GM20000 (cell line): ENCODE measurements at regions not wholly inside any gene's neighbourhood (a gene's known extent, or its start where the extent isn't known, plus 50 kb on each side); places are given as distances from the start of the nearest gene placed in this dataset.

ENCODE experiments used
- DNase-seq: peaks from one replicate; pipeline ENCODE4 v3.0.0; 2012; ENCODE audit warnings: low spot score
- TF ChIP-seq, protein P1 (sequence below): IDR thresholded peaks from 2 replicates; pipeline ENCODE4 v1.5.1; 2012; ENCODE audit warnings: mild to moderate bottlenecking, control low read depth; ENCODE audit errors: extremely low read depth, missing control alignments

DNA sequence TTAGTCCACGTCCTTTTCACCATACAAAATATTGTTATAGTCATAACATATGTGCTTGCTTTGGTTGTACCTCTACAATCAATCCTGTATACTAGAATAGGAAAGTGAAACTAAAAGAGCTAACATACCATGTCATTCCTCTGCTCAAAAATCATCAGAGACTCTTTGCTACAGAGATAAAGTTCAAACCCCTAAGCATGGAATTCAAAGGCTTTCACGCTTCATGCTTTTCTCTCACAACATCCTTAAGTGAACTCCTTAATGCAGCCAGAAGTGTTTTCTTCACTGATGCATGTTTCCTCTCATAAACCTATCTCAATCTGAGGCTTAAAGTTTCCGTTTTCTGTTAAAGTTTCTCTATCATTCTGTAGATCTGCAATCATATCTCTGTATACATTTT lies 744.6 kb upstream of the IGFBP7 start:
- TF ChIP-seq, protein P1, sequence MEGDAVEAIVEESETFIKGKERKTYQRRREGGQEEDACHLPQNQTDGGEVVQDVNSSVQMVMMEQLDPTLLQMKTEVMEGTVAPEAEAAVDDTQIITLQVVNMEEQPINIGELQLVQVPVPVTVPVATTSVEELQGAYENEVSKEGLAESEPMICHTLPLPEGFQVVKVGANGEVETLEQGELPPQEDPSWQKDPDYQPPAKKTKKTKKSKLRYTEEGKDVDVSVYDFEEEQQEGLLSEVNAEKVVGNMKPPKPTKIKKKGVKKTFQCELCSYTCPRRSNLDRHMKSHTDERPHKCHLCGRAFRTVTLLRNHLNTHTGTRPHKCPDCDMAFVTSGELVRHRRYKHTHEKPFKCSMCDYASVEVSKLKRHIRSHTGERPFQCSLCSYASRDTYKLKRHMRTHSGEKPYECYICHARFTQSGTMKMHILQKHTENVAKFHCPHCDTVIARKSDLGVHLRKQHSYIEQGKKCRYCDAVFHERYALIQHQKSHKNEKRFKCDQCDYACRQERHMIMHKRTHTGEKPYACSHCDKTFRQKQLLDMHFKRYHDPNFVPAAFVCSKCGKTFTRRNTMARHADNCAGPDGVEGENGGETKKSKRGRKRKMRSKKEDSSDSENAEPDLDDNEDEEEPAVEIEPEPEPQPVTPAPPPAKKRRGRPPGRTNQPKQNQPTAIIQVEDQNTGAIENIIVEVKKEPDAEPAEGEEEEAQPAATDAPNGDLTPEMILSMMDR = no peak
- DNase-seq = peak; percentile 2

DNA sequence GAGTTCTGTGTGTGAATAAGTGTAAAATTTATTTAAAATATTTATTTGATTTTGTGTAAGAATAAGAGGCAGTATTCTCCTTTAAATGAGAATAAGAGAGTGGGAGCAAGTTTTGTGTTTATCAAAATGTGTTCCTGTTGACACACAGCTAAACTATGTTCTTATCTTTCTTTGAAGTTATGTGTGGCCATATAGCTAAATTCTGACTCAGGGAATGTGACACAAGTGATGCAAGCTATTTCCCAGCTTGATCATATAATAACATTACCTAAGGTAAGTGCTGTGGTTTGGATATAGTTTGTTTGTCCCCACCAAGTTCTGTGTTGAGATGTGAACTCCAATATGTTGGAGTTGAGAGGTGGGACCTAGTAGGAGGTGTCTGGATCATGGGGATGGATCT lies 740.0 kb upstream of the IGFBP7 start:
- TF ChIP-seq, protein P1 = no peak

DNA sequence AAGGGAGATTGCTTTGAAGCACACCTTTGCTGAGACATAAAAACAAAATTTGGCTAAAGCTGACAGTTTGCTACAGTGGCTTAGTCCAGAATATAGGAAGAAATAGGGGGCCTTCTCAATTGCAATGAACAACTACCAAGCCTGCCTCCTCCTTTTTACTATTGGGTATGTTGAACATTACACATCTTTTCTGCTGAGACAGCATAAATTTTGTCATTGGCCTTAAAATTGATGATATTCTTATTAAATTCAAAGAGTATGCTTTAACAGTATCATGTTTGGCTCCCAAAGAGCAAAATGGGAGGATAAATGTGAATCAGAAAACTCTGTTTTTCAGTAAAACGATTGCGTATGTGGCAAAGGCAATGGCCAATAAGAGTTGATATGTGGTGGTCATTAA lies 721.9 kb upstream of the IGFBP7 start:
- no peak for DNase-seq
- TF ChIP-seq, protein P1 = no peak

More for the DNA sequence above, 740.0 kb upstream of the IGFBP7 start:
- no peak for DNase-seq

DNA sequence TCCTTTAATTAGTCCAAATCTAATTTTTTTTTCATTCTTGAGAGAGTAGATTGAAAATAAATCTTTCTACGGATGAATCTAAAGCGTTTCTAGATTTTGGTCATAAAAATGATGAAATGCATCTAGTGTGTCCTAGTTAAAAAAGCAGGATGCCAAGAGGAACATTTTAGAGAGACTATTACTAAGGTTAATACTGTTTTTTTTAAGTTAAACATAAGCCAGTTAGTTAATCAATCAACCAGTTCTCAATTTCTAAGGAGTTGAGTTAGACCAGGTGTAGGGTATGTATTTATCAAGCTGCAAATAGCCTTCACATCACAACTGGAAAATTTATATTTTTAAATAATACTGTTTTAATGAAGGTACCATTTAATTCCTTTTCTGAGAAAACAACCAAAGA lies 679.5 kb upstream of the IGFBP7 start:
- DNase-seq = no peak
- TF ChIP-seq, protein P1 = no peak

DNA sequence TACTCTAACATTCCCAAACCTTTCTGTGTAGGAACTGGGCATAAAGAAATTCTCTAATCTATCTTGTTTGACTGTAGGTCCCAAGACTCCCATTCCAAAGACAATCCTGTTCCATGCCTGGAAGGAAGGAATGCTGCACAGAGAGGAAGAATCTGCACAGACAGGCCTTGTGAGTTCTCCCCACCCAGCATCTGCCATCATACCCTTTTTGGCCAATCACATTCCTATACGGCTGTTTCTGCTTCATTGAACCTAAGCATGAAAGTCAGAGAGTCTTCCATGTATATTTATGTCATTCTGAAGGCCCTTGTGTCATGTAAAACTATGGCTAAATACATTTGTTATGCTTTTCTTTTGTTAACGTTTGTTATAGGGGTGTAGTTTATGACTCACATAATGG lies 667.7 kb upstream of the IGFBP7 start:
- DNase-seq = no peak

DNA sequence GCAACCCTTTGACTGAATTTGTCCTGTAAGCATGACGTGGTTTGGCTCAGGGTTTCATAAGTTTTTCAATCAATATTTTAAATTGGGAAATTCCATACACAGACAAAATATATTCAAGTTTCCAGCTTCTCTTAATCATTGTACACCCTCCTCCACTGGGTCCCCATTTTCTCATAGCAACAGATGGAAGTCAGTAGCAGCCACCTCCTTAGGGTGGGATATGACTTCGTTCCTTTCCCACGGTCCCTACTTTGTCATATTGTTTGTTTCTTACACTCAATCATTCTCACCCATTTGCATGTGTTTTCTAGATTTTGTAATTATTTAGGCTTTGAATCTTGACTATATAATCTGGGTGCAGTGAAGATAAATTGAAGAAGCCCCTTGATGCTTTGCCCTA lies 664.5 kb upstream of the IGFBP7 start:
- no peak for DNase-seq
- TF ChIP-seq, protein P1 = no peak

More for the DNA sequence above, 667.7 kb upstream of the IGFBP7 start:
- TF ChIP-seq, protein P1 = no peak

DNA sequence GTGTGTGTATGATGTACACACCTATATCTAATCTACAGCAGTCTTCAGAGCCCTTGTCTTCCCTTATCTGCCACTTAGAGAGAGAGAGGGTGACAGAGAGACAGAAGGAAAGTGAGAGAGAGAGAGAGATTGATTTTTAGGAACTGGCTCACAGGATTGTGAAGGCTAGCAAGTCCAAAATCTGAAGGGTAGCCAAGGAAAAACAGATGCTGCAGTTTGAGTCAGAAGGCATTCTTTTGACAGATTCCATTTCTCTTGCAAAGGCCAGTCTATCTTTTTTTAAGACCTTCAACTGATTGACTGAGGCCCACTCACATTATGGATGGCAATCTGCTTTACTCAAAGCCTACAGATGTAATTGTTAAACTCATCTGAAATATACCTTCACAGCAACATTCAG lies 664.0 kb upstream of the IGFBP7 start:
- TF ChIP-seq, protein P1 = no peak
- no peak for DNase-seq
